ENCODE measurements at regions not wholly inside any gene's neighbourhood (a gene's known extent, or its start where the extent isn't known, plus 50 kb on each side); places are given as distances from the start of the nearest gene placed in this dataset.

- TF ChIP-seq, protein P1, sequence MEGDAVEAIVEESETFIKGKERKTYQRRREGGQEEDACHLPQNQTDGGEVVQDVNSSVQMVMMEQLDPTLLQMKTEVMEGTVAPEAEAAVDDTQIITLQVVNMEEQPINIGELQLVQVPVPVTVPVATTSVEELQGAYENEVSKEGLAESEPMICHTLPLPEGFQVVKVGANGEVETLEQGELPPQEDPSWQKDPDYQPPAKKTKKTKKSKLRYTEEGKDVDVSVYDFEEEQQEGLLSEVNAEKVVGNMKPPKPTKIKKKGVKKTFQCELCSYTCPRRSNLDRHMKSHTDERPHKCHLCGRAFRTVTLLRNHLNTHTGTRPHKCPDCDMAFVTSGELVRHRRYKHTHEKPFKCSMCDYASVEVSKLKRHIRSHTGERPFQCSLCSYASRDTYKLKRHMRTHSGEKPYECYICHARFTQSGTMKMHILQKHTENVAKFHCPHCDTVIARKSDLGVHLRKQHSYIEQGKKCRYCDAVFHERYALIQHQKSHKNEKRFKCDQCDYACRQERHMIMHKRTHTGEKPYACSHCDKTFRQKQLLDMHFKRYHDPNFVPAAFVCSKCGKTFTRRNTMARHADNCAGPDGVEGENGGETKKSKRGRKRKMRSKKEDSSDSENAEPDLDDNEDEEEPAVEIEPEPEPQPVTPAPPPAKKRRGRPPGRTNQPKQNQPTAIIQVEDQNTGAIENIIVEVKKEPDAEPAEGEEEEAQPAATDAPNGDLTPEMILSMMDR (IDR thresholded peaks at IDR 0.05): no peak
- TF ChIP-seq POLR2A (IDR thresholded peaks at IDR 0.05): no peak
These were observed 421.5 kb downstream of the NLGN4X start for GRCh38 chrX:5807181-5807580.
